ENCODE measurements at regions not wholly inside any gene's neighbourhood (a gene's known extent, or its start where the extent isn't known, plus 50 kb on each side); places are given as distances from the start of the nearest gene placed in this dataset.

- 60 to 66% (median 62%) methylated on average over 10 of the region's 10 CpGs for WGBS, 4 donors
These were observed 396.2 kb downstream of the ZNF516 start for GRCh38 chr18:76098674-76099411.

GRCh38 chr18:76081536-76081935 lies 413.5 kb downstream of the ZNF516 start:
- H3K9me3 ChIP-seq (replicated peaks in 1 of 3) = no peaks in the 10 kb centered on the region
- intact Hi-C loops (cut with DNase I) = no loop called here
- H3K27me3 ChIP-seq = no peaks in the 10 kb centered on the region
- H3K4me3 ChIP-seq = no peak overlapping the region
- no peaks in the 10 kb centered on the region for H3K4me1 ChIP-seq (replicated peaks in 1 of 2)
- no peak for DNase-seq
- TF ChIP-seq POLR2A (IDR thresholded peaks at IDR 0.05) = no peak
- TF ChIP-seq CTCF (IDR thresholded peaks at IDR 0.05) = no peak
- no peak overlapping the region for H3K27ac ChIP-seq
- 71 to 83% (median 79%) methylated on average over 12 of the region's 12 CpGs for WGBS, 4 donors
- no peaks in the 10 kb centered on the region for H3K36me3 ChIP-seq (replicated peaks in 1 of 2)

More at GRCh38 chr18:76098674-76099411, 396.2 kb downstream of the ZNF516 start:
- Histone ChIP-seq H3K9me3 (replicated peaks in 1 of 3) (no peaks in the 10 kb centered on the region), H3K27me3 (no peaks in the 10 kb centered on the region), H3K27ac (no peak overlapping the region), H3K4me3 (no peak overlapping the region), H3K36me3 (replicated peaks in 1 of 2) (no peaks in the 10 kb centered on the region), H3K4me1 (replicated peaks in 1 of 2) (no peaks in the 10 kb centered on the region)
- TF ChIP-seq CTCF (IDR thresholded peaks at IDR 0.05) = no peak
- no peak for TF ChIP-seq POLR2A (IDR thresholded peaks at IDR 0.05)
- no peak for DNase-seq
- intact Hi-C loops (cut with DNase I) = no loop called here

- H3K4me1 ChIP-seq (replicated peaks in 1 of 2) = no peaks in the 10 kb centered on the region
- no peaks in the 10 kb centered on the region for H3K9me3 ChIP-seq (replicated peaks in 1 of 3)
- TF ChIP-seq CTCF (IDR thresholded peaks at IDR 0.05) (no peak), POLR2A (IDR thresholded peaks at IDR 0.05) (no peak)
- H3K27ac ChIP-seq = no peak overlapping the region
- H3K4me3 ChIP-seq = no peak overlapping the region
- intact Hi-C loops (cut with DNase I) = no loop called here
- H3K36me3 ChIP-seq (replicated peaks in 1 of 2) = no peaks in the 10 kb centered on the region
- DNase-seq = no peak
- WGBS, 4 donors = 79 to 84% (median 81%) methylated on average over 9 of the region's 9 CpGs
- no peaks in the 10 kb centered on the region for H3K27me3 ChIP-seq
These were observed 414.6 kb downstream of the ZNF516 start for GRCh38 chr18:76080430-76080829.

- Histone ChIP-seq H3K4me3 (no peak overlapping the region), H3K36me3 (replicated peaks in 1 of 2) (no peaks in the 10 kb centered on the region), H3K27ac (no peak overlapping the region), H3K4me1 (replicated peaks in 1 of 2) (no peaks in the 10 kb centered on the region), H3K27me3 (no peaks in the 10 kb centered on the region), H3K9me3 (replicated peaks in 1 of 3) (no peaks in the 10 kb centered on the region)
- intact Hi-C loops (cut with DNase I) = no loop called here
- WGBS, 4 donors = 63 to 72% (median 69%) methylated on average over 4 of the region's 4 CpGs
- DNase-seq = no peak
- TF ChIP-seq POLR2A (IDR thresholded peaks at IDR 0.05) (no peak), CTCF (IDR thresholded peaks at IDR 0.05) (no peak)
These were observed 419.3 kb downstream of the ZNF516 start for GRCh38 chr18:76075777-76076176.

Measured in adrenal gland (tissue), 9 donors.